HepG2 (cell line): ENCODE measurements at regions not wholly inside any gene's neighbourhood (a gene's known extent, or its start where the extent isn't known, plus 50 kb on each side); places are given as distances from the start of the nearest gene placed in this dataset.

Experiments used
- CHD4 ChIP-seq: fragments of 200-600 bp; sonication (generic); IDR thresholded peaks from 2 replicates; pipeline ENCODE4 v1.7.0; 2017; ENCODE audit warnings: mild to moderate bottlenecking, low read length, borderline replicate concordance
- GATA4 ChIP-seq: sonication (generic); IDR thresholded peaks from 2 replicates; pipeline ENCODE4 v1.6.1; 2016; ENCODE audit warnings: antibody characterized with exemption, low read depth, borderline replicate concordance
- ISL2 ChIP-seq: sonication (generic); formaldehyde crosslinking; IDR thresholded peaks from 2 replicates; pipeline ENCODE4 v1.5.0; 2020; ENCODE audit warnings: missing genetic modification reagents
- KDM4B ChIP-seq: sonication (generic); formaldehyde crosslinking; IDR thresholded peaks from 2 replicates; pipeline ENCODE4 v1.4.0; 2020; ENCODE audit warnings: missing genetic modification reagents
- NFYC ChIP-seq: IDR thresholded peaks from 2 replicates; pipeline ENCODE4 v1.6.1; 2016; ENCODE audit warnings: missing genetic modification reagents, missing compliant biosample characterization
- SAFB2 ChIP-seq: sonication (generic); formaldehyde crosslinking; IDR thresholded peaks from 2 replicates; pipeline ENCODE4 v1.5.1; 2020; ENCODE audit warnings: missing genetic modification reagents, low read depth, mild to moderate bottlenecking, borderline replicate concordance
- TOE1 ChIP-seq: sonication (generic); formaldehyde crosslinking; IDR thresholded peaks from 2 replicates; pipeline ENCODE4 v1.4.0; 2020; ENCODE audit warnings: mild to moderate bottlenecking, missing genetic modification reagents
- ZC3H13 ChIP-seq: sonication (generic); formaldehyde crosslinking; IDR thresholded peaks from 2 replicates; pipeline ENCODE4 v1.8.1; 2023; ENCODE audit warnings: mild to moderate bottlenecking, missing genetic modification reagents, moderate library complexity
- ZNF121 ChIP-seq: sonication (generic); formaldehyde crosslinking; IDR thresholded peaks from 2 replicates; pipeline ENCODE4 v1.5.0; 2020; ENCODE audit warnings: mild to moderate bottlenecking, missing genetic modification reagents
- ZNF205 ChIP-seq: IDR thresholded peaks from 2 replicates; pipeline ENCODE4 v1.6.1; 2018; ENCODE audit warnings: missing biosample characterization, missing genetic modification reagents
- ZNF251 ChIP-seq: sonication (generic); formaldehyde crosslinking; IDR thresholded peaks from 2 replicates; pipeline ENCODE4 v1.9.0; 2021; ENCODE audit warnings: mild to moderate bottlenecking, missing genetic modification reagents
- TF ChIP-seq, protein P1 (sequence below): sonication (generic); formaldehyde crosslinking; IDR thresholded peaks from 2 replicates; pipeline ENCODE4 v1.4.0; 2020; ENCODE audit warnings: missing genetic modification reagents
- TF ChIP-seq, protein P2 (sequence below): sonication (generic); formaldehyde crosslinking; IDR thresholded peaks from 2 replicates; pipeline ENCODE4 v1.5.0; 2020; ENCODE audit warnings: mild to moderate bottlenecking, missing genetic modification reagents, moderate library complexity

DNA sequence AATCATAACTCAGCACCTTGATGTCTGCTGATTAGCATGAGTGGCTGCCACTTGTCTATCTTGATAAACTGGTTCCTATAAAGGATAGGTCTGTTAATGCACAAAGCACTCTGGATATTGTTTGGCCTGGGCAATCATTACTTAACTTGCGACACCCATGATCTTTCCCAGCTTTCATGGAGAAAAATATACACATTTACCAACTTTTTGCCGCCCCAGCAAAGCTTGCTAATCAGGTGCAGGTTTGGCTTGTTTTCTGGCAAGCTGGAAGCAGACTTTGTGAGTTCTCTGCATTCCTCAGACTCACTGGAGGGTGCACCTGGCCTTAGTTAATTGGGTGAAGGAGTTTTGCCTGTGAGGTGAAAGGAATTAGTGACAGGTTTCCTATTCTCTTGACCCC lies 1126.4 kb upstream of the FLRT2 start:
- TF ChIP-seq ISL2 (CRISPR knock-in tag) (no peak), TOE1 (CRISPR knock-in tag) (no peak), KDM4B (CRISPR knock-in tag) (no peak), ZNF205 (CRISPR knock-in tag) (no peak), CHD4 (no peak), NFYC (CRISPR knock-in tag) (no peak), ZNF121 (CRISPR knock-in tag) (no peak), GATA4 (no peak), SAFB2 (CRISPR knock-in tag) (no peak), ZNF251 (CRISPR knock-in tag) (no peak), ZC3H13 (no peak)
- TF ChIP-seq, protein P1, sequence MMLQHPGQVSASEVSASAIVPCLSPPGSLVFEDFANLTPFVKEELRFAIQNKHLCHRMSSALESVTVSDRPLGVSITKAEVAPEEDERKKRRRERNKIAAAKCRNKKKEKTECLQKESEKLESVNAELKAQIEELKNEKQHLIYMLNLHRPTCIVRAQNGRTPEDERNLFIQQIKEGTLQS (CRISPR knock-in tag): no peak
- TF ChIP-seq, protein P2, sequence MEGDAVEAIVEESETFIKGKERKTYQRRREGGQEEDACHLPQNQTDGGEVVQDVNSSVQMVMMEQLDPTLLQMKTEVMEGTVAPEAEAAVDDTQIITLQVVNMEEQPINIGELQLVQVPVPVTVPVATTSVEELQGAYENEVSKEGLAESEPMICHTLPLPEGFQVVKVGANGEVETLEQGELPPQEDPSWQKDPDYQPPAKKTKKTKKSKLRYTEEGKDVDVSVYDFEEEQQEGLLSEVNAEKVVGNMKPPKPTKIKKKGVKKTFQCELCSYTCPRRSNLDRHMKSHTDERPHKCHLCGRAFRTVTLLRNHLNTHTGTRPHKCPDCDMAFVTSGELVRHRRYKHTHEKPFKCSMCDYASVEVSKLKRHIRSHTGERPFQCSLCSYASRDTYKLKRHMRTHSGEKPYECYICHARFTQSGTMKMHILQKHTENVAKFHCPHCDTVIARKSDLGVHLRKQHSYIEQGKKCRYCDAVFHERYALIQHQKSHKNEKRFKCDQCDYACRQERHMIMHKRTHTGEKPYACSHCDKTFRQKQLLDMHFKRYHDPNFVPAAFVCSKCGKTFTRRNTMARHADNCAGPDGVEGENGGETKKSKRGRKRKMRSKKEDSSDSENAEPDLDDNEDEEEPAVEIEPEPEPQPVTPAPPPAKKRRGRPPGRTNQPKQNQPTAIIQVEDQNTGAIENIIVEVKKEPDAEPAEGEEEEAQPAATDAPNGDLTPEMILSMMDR (CRISPR knock-in tag): no peak
